ENCODE measurements at regions not wholly inside any gene's neighbourhood (a gene's known extent, or its start where the extent isn't known, plus 50 kb on each side); places are given as distances from the start of the nearest gene placed in this dataset.

DNA sequence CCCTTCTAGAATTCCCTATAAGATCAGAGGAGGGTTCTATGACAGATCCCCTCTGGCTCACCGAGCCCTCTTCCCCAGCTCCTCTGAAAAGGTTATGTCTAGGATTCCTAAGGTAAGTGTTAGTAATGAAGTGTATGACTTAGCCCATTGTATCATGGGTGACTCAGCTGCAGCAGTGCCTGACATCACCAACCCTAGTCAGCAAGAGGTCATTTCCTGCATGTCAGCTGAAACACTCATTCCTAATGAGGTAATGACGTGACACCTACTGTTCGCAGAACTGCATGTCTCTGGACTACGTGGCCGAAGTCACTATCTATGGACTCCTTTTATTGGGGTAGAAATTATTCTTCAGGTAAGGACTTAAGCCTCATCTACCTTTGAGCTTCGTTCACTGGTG is 196.1 kb upstream of the MYT1L start:
- TF ChIP-seq, protein P1, sequence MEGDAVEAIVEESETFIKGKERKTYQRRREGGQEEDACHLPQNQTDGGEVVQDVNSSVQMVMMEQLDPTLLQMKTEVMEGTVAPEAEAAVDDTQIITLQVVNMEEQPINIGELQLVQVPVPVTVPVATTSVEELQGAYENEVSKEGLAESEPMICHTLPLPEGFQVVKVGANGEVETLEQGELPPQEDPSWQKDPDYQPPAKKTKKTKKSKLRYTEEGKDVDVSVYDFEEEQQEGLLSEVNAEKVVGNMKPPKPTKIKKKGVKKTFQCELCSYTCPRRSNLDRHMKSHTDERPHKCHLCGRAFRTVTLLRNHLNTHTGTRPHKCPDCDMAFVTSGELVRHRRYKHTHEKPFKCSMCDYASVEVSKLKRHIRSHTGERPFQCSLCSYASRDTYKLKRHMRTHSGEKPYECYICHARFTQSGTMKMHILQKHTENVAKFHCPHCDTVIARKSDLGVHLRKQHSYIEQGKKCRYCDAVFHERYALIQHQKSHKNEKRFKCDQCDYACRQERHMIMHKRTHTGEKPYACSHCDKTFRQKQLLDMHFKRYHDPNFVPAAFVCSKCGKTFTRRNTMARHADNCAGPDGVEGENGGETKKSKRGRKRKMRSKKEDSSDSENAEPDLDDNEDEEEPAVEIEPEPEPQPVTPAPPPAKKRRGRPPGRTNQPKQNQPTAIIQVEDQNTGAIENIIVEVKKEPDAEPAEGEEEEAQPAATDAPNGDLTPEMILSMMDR (IDR thresholded peaks at IDR 0.05): no peak
- no peak for TF ChIP-seq POLR2A (IDR thresholded peaks at IDR 0.05)

Data from right lobe of liver (tissue), 4 donors.